KMS-11 (cell line): ENCODE measurements at regions not wholly inside any gene's neighbourhood (a gene's known extent, or its start where the extent isn't known, plus 50 kb on each side); places are given as distances from the start of the nearest gene placed in this dataset.

Source experiments
- H2AFZ ChIP-seq: fragments of 200-600 bp; sonication (generic); 2 replicates; pipeline ENCODE4 v1.6.1; 2016; ENCODE audit warnings: antibody characterized with exemption, mixed run types, low read depth
- H3K27ac ChIP-seq: fragments of 200-600 bp; sonication (generic); 2 replicates; pipeline ENCODE4 v1.6.1; 2016; ENCODE audit warnings: mild to moderate bottlenecking, mixed run types
- H3K27me3 ChIP-seq: fragments of 200-600 bp; sonication (generic); 2 replicates; pipeline ENCODE4 v1.6.1; 2017; ENCODE audit warnings: mild to moderate bottlenecking, low read depth, mixed run types, moderate library complexity; ENCODE audit not compliant: insufficient read depth
- H3K36me3 ChIP-seq: fragments of 200-600 bp; sonication (generic); 2 replicates; pipeline ENCODE4 v1.6.1; 2017; ENCODE audit warnings: mild to moderate bottlenecking, mixed run types; ENCODE audit not compliant: insufficient read depth
- H3K4me1 ChIP-seq: fragments of 200-600 bp; sonication (generic); 2 replicates; pipeline ENCODE4 v1.6.1; 2016; ENCODE audit warnings: mild to moderate bottlenecking, low read depth, mixed run types; ENCODE audit not compliant: poor library complexity, severe bottlenecking
- H3K4me2 ChIP-seq: fragments of 200-600 bp; sonication (generic); 2 replicates; pipeline ENCODE4 v1.7.0; 2016; ENCODE audit warnings: mild to moderate bottlenecking, mixed run types
- H3K4me3 ChIP-seq: fragments of 200-600 bp; sonication (generic); IDR thresholded peaks from 2 replicates; pipeline ENCODE4 v1.6.1; 2017; ENCODE audit warnings: low read depth, low read length, mixed read lengths; ENCODE audit not compliant: insufficient read depth
- H3K79me2 ChIP-seq: fragments of 200-600 bp; sonication (generic); 2 replicates; pipeline ENCODE4 v1.6.1; 2016; ENCODE audit warnings: low read depth, mixed run types; ENCODE audit not compliant: insufficient read depth
- H3K9ac ChIP-seq: fragments of 200-600 bp; sonication (generic); 2 replicates; pipeline ENCODE4 v1.6.1; 2016; ENCODE audit warnings: mild to moderate bottlenecking, mixed run types
- H4K20me1 ChIP-seq: fragments of 200-600 bp; sonication (generic); 2 replicates; pipeline ENCODE4 v1.6.1; 2016; ENCODE audit warnings: mild to moderate bottlenecking, mixed run types; ENCODE audit not compliant: insufficient read depth
- TF ChIP-seq, protein P1 (sequence below): fragments of 200-600 bp; sonication (generic); conservative IDR thresholded peaks from 2 replicates; pipeline ENCODE4 v1.6.1; 2017; ENCODE audit warnings: low read depth, mild to moderate bottlenecking, antibody characterized with exemption, low read length, moderate library complexity, mixed read lengths

- H3K27me3 ChIP-seq = no peaks in the 10 kb centered on the region
- no peaks in the 10 kb centered on the region for H3K79me2 ChIP-seq
- no peaks in the 10 kb centered on the region for H3K36me3 ChIP-seq
- H3K4me3 ChIP-seq = no peak overlapping the region
- no peak overlapping the region for H2AFZ ChIP-seq
- H4K20me1 ChIP-seq = no peaks in the 10 kb centered on the region
- TF ChIP-seq, protein P1, sequence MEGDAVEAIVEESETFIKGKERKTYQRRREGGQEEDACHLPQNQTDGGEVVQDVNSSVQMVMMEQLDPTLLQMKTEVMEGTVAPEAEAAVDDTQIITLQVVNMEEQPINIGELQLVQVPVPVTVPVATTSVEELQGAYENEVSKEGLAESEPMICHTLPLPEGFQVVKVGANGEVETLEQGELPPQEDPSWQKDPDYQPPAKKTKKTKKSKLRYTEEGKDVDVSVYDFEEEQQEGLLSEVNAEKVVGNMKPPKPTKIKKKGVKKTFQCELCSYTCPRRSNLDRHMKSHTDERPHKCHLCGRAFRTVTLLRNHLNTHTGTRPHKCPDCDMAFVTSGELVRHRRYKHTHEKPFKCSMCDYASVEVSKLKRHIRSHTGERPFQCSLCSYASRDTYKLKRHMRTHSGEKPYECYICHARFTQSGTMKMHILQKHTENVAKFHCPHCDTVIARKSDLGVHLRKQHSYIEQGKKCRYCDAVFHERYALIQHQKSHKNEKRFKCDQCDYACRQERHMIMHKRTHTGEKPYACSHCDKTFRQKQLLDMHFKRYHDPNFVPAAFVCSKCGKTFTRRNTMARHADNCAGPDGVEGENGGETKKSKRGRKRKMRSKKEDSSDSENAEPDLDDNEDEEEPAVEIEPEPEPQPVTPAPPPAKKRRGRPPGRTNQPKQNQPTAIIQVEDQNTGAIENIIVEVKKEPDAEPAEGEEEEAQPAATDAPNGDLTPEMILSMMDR = no peak
- no peak overlapping the region for H3K4me2 ChIP-seq
- no peak overlapping the region for H3K9ac ChIP-seq
- no peak overlapping the region for H3K27ac ChIP-seq
- no peaks in the 10 kb centered on the region for H3K4me1 ChIP-seq
Measured at GRCh38 chr15:94844198-94844537, 612.8 kb downstream of the MCTP2 start.

DNA sequence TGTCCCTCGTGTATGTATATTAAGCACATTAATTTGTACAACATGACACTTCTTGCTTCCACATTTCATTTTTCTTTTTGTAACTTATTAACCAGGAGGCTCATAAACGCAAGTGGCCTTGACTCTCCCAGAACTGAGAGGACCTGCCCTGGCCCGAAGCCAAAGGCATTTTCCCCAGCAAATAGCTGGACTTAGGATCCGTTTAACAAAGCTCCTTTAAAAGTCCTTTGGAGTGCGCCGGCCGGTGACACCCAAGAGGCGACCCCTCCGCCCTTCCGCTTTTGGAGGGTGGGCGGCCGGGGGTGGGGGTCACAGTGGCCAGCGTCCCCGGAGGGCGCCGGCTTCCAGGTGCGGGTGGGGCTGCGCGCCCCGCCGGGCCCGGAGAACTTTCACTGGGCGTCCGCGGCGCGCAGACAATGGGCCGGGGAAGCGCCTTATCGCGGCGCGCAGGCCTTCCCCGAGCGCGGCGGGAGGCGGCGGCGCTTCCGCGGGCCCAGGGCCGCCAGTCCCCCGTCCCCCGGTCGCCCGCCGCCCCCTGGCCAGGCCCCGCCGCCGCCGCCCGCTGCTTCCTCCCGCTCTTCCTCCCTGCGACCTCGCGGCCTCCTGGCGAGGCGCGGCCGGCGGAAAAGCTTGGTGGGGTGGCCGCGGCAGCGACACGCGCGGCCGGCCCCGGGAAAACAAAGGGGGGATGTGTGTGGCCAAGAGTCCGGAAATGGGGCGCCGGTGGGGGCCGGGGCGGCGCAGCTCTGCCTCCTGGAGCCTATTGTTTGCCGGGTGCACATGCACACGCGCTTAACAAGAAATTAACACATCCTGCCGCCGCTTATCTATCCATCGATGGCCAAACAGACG, 613.4 kb downstream of the MCTP2 start:
- Histone ChIP-seq H3K79me2 (no peaks in the 10 kb centered on the region), H3K36me3 (no peaks in the 10 kb centered on the region), H3K4me2 (no peak overlapping the region), H3K27ac (no peak overlapping the region), H3K27me3 (no peaks in the 10 kb centered on the region), H4K20me1 (no peaks in the 10 kb centered on the region), H3K9ac (no peak overlapping the region), H3K4me1 (no peaks in the 10 kb centered on the region), H2AFZ (no peak overlapping the region), H3K4me3 (no peak overlapping the region)
- TF ChIP-seq, protein P1 = no peak

DNA sequence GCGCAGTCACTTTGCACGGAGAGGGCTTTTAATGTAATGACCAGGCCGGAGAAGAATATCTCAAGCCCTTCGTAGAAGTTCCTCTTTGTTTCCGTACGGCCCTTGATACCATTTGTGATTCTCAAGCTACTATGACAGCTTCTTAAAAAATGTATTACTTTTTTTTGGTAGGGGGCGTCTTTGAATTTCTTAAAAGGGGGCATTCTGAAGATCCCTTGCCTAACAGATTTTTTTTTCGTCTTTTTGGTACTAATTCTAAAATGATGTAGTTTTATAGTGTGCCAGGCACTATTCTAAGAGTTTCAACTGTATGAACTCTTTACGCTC, 614.0 kb downstream of the MCTP2 start:
- Histone ChIP-seq H3K9ac (no peak overlapping the region), H3K4me3 (no peak overlapping the region), H3K4me2 (no peak overlapping the region), H3K27me3 (no peaks in the 10 kb centered on the region), H4K20me1 (no peaks in the 10 kb centered on the region), H3K79me2 (no peaks in the 10 kb centered on the region), H3K4me1 (no peaks in the 10 kb centered on the region), H3K27ac (no peak overlapping the region), H3K36me3 (no peaks in the 10 kb centered on the region), H2AFZ (no peak overlapping the region)
- TF ChIP-seq, protein P1 = no peak

DNA sequence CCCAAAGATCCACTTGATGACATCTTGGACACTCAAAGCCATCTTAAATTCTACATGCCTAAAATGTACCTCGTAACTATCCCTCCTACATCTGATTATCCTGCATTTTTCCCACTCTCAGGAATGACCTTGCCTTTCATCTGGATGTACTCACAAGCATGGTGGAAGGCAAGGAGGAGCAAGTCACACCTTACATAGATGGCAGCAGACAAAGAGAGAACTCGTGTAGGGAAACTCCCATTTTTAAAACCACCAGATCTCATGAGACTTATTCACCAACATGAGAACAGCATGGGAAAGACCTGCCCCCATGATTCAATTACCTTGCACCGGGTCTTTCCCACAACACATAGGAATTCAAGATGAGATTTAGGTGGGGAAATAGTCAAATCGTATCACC, 616.0 kb downstream of the MCTP2 start:
- TF ChIP-seq, protein P1 = no peak
- H2AFZ ChIP-seq = no peak overlapping the region

More for the DNA sequence above, 616.0 kb downstream of the MCTP2 start:
- H3K9ac ChIP-seq = no peak overlapping the region
- no peaks in the 10 kb centered on the region for H3K79me2 ChIP-seq
- H3K27ac ChIP-seq = no peak overlapping the region
- no peaks in the 10 kb centered on the region for H4K20me1 ChIP-seq
- no peaks in the 10 kb centered on the region for H3K36me3 ChIP-seq
- H3K4me2 ChIP-seq = no peak overlapping the region
- H3K27me3 ChIP-seq = no peaks in the 10 kb centered on the region
- H3K4me3 ChIP-seq = no peak overlapping the region
- no peaks in the 10 kb centered on the region for H3K4me1 ChIP-seq
